CD1c-positive myeloid dendritic cell (primary cell): ENCODE measurements at regions not wholly inside any gene's neighbourhood (a gene's known extent, or its start where the extent isn't known, plus 50 kb on each side); places are given as distances from the start of the nearest gene placed in this dataset.

ENCODE experiments used
- DNase-seq: peaks from one replicate; pipeline ENCODE4 v3.0.0-alpha.2; 2016; ENCODE audit errors: extremely low spot score

DNA sequence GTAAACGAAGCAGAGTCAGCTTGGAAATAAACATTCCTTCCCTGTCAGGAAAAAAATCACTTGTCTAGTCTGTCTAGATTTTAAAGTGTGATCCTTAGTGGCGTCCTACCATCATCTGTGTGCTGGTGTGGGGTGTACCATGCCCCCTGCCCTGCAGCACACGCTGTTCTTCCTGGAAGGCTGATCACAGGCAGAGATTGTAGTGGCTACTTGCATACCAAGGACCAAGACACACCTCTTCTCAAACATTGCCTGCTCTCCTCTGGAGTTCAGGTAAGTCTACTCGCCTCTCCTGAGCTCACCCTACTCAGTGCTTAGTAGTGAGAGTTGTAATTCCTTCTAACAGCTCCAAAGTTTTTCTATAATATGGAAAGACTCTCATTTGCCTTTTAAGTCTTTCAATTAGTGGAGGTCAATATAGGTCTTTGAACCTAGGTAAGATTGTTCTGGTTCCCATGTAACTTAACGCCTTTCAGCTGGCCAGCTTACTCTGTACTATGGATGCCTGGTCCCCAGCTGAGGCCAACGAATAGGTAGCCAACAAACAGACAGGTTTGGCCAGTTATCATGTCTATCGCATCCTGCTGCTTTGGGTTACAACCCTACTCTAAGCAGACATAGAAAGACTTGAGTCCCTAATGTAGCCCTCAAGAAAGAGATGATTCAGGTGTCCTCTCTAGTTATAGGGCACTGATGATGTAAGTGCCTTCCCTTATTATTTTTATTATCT lies 55.4 kb downstream of the XCL1 start:
- no peak for DNase-seq

DNA sequence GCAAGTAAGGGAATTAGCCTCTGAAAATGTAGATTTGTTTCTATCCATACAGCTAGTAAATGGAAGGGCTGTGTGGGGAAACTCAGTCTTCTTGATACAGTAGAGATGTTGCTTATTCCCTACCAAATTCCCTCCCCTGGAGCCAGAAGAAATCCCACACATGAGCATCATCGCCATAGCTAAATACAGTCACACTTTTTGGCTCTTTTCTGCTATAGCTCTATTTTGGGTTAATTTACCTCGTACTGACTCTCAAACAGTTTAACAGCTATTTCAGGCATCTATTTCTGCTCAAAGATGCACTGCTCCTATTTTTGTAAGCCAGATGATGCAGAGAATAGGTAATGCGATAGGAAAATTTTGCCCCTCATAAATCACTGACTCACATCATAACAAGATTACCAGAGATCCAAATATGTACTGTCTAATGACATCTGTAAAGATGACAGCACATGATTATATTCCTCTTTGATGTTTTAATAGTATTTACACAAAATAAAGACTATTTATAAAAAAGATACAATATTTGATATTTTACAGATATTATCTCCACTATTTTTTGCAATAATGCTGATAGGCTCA lies 58.6 kb downstream of the XCL1 start:
- DNase-seq = no peak

DNA sequence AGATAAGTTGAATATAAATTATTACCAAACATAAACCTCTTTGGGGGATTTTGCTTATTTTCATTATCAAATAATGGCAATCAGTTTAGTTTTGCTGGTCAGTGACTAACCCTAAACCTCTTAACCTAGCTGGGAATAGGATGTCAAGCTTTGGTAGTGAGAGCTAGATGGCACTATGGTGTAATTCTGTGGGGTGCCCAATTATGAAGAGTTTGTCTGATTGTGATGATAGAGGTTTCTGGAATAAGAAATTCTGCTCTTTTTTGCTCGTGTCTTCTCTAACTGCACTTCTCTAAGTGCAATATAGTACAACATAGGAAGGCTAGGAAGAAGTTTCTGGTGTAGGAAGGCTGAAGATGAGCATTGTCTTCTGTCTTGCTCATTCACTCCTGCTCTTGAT lies 59.8 kb downstream of the XCL1 start:
- DNase-seq = no peak

GRCh38 chr1:168636642-168637111 lies 60.3 kb downstream of the XCL1 start:
- no peak for DNase-seq

- DNase-seq = peak; percentile 44
Observed at GRCh38 chr1:168637350-168637991, 61.1 kb downstream of the XCL1 start.

GRCh38 chr1:168638884-168639283 lies 62.5 kb downstream of the XCL1 start:
- no peak for DNase-seq

DNA sequence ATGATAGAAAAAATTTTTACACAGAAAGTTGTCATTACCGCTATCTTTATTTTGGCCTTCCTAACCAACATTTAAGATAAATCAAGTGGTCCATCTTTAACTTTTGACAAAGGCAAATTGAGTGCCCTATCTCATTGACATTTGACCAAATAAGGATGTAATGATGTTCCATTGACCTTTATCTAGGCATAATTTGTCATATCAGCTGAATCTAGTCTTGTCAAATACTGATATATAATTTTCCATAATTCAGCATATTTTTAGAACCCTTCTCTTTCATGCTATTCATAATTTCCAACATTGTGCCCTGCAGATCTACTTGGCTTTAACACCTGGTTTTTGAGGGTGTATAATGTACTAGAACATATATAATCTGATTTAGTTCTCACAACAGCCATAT lies 63.8 kb downstream of the XCL1 start:
- no peak for DNase-seq

- no peak for DNase-seq
Observed at GRCh38 chr1:168640836-168641235, 64.4 kb downstream of the XCL1 start.

DNA sequence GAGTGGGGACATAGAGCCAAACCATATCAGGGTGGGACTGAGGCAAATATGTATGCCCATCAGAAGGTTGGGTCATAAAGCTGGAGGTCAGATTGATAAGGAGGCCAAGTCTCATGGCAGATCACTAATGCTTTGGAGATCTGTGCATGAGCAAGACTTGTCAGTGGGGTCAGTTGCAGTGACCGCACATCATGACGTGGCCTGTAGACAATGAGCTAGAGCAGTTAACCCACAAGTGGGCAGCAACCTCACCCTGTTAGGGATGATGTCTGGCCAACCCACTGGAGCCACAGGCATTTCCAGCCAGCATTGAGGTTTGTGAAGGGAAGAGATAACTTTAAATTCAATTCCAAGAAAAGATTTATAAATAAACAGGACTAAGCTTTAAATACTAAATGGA lies 66.7 kb downstream of the XCL1 start:
- DNase-seq = no peak
